Ovary (tissue), 7 donors: ENCODE measurements at regions not wholly inside any gene's neighbourhood (a gene's known extent, or its start where the extent isn't known, plus 50 kb on each side); places are given as distances from the start of the nearest gene placed in this dataset.

ENCODE experiments used
- DNase-seq, 5 donors: peaks; one replicate each; pipeline ENCODE4 v3.0.0-alpha.2; 2019 to 2020
- H3K27ac ChIP-seq, 2 donors: fragments of 200-600 bp; one replicate each; pipeline versions ENCODE4 v1.5.1 to v1.8.0; 2019 to 2022
- H3K27me3 ChIP-seq: fragments of 200-600 bp; one replicate; pipeline ENCODE4 v1.8.0; 2022
- H3K36me3 ChIP-seq: fragments of 200-600 bp; sonication (generic); one replicate; pipeline ENCODE4 v1.5.1; 2019
- H3K4me1 ChIP-seq: one replicate; pipeline ENCODE4 v1.8.1; 2013; ENCODE audit warnings: mild to moderate bottlenecking, moderate library complexity; ENCODE audit not compliant: insufficient read depth
- H3K4me3 ChIP-seq: fragments of 200-600 bp; sonication (generic); one replicate; pipeline ENCODE4 v1.5.1; 2017
- H3K9me3 ChIP-seq, 2 donors: fragments of 200-600 bp in 1 of 2; sonication (generic) in 1 of 2; one replicate each; pipeline versions ENCODE4 v1.5.1 to v1.8.1; 2013 to 2019; ENCODE audit warnings: mild to moderate bottlenecking in 1 of 2, moderate library complexity in 1 of 2
- CTCF ChIP-seq, 3 donors: fragments of 450-650 bp in 2 of 3; fragments of 200-600 bp in 1 of 3; IDR thresholded peaks; one replicate each; pipeline versions ENCODE4 v1.5.1 to v1.8.0; 2016 to 2022; ENCODE audit warnings: antibody characterized with exemption in 3 of 3, mild to moderate bottlenecking in 1 of 3
- EP300 ChIP-seq: sonication (generic); formaldehyde crosslinking; IDR thresholded peaks from one replicate; pipeline ENCODE4 v1.6.1; 2017; ENCODE audit warnings: antibody characterized with exemption
- POLR2A ChIP-seq: fragments of 450-650 bp; IDR thresholded peaks from one replicate; pipeline ENCODE4 v1.6.1; 2017; ENCODE audit warnings: antibody characterized with exemption, mild to moderate bottlenecking, moderate library complexity
- WGBS, 3 donors: extraction: QIAGEN DNeasy Blood & Tissue Kit in 1 of 3; methylation state at CpG; one replicate each; pipeline versions ENCODE4 v1.1.5 to v1.1.7; 2013 to 2017; 5-methylcytosine and 5-hydroxymethylcytosine counted together
- intact Hi-C, 4 donors: fragments of 100-400 bp; cut with DNase I; formaldehyde crosslinking; loops; one replicate each; pipeline versions ENCODE4 v1.11.0 to v1.15.1; 2022 to 2023
- donor health status: DM: no; HTN: no; CAD: no; lungs with moderate emphysema.
- donor health status: DM: no; HTN: no; CAD: no.
- donor health status: Bipolar disorder and iron deficiency.
- donor health status: DM: no; HTN: no; CAD: no.
- donor health status: DM: yes; HTN: yes; CAD: no.

GRCh38 chr10:36170142-36170719 is 528.1 kb upstream of the FZD8 start:
- H3K36me3 ChIP-seq, result no peaks in the 10 kb centered on the region
- H3K9me3 ChIP-seq, result no peaks in the 10 kb centered on the region
- 95 to 98% (median 95%) methylated on average over 2 of the region's 2 CpGs for WGBS, 3 donors
- no peak for DNase-seq
- H3K27ac ChIP-seq, result no peak overlapping the region
- no peaks in the 10 kb centered on the region for H3K27me3 ChIP-seq
- TF ChIP-seq POLR2A, result no peak
- TF ChIP-seq CTCF (IDR thresholded peaks at IDR 0.05), result no peak
- no peak for TF ChIP-seq EP300
- H3K4me1 ChIP-seq, result no peaks in the 10 kb centered on the region
- intact Hi-C loops, result no loop called here
- no peak overlapping the region for H3K4me3 ChIP-seq

GRCh38 chr10:36168777-36169176 is 526.7 kb upstream of the FZD8 start:
- Histone ChIP-seq H3K4me3 (no peak overlapping the region), H3K27ac (no peak overlapping the region), H3K27me3 (no peaks in the 10 kb centered on the region), H3K36me3 (no peaks in the 10 kb centered on the region), H3K4me1 (no peaks in the 10 kb centered on the region), H3K9me3 (no peaks in the 10 kb centered on the region)
- 94 to 98% (median 94%) methylated on average over 2 of the region's 2 CpGs for WGBS, 3 donors
- intact Hi-C loops, result no loop called here
- no peak for TF ChIP-seq EP300
- no peak for TF ChIP-seq POLR2A
- TF ChIP-seq CTCF (IDR thresholded peaks at IDR 0.05), result no peak
- DNase-seq, result no peak

- Histone ChIP-seq H3K4me3 (no peak overlapping the region), H3K27me3 (no peaks in the 10 kb centered on the region), H3K27ac (no peak overlapping the region), H3K9me3 (no peaks in the 10 kb centered on the region), H3K36me3 (no peaks in the 10 kb centered on the region), H3K4me1 (no peaks in the 10 kb centered on the region)
- 62 to 78% (median 63%) methylated on average over 4 of the region's 4 CpGs for WGBS, 3 donors
- no peak for DNase-seq
- TF ChIP-seq CTCF (IDR thresholded peaks at IDR 0.05), result no peak
- TF ChIP-seq POLR2A, result no peak
- TF ChIP-seq EP300, result no peak
- intact Hi-C loops, result no loop called here
Measured at GRCh38 chr10:36164556-36165504, 522.7 kb upstream of the FZD8 start.

GRCh38 chr10:36163827-36164226 is 521.7 kb upstream of the FZD8 start:
- Histone ChIP-seq H3K36me3 (no peaks in the 10 kb centered on the region), H3K9me3 (no peaks in the 10 kb centered on the region), H3K4me3 (no peak overlapping the region), H3K4me1 (no peaks in the 10 kb centered on the region), H3K27ac (no peak overlapping the region), H3K27me3 (no peaks in the 10 kb centered on the region)
- WGBS, 3 donors, result 51 to 75% (median 69%) methylated on average over 2 of the region's 2 CpGs
- intact Hi-C loops, result no loop called here
- no peak for TF ChIP-seq CTCF (IDR thresholded peaks at IDR 0.05)
- no peak for TF ChIP-seq EP300
- TF ChIP-seq POLR2A, result no peak
- no peak for DNase-seq
